HK-2 (cell line): ENCODE measurements at regions not wholly inside any gene's neighbourhood (a gene's known extent, or its start where the extent isn't known, plus 50 kb on each side); places are given as distances from the start of the nearest gene placed in this dataset.
"Not testable (repeated sequence)": the region's sequence is repeated elsewhere in the genome, so short reads cannot be mapped to it uniquely, and the experiment has no call there.

Experiments
- DNase-seq: peaks from one replicate; pipeline ENCODE4 v3.0.0-alpha.2; 2018; ENCODE audit not compliant: unreplicated experiment

DNA sequence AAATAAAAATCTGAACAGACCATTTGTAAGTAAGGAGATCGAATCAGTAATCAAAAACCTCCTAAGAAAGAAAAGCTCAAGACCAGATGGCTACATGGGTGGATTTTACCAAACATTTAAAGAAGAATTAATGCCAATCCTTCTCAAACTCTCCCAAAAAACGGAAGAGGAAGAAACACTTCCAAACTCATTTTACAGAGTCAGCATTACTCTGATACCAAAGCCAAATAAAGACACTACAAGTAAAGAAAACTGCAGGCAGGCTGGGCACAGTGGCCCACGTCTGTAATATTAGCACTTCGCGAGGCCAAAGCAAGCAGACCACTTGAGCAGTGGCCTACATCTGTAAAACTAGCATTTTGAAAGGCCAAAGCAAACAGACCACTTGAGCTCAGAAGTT lies 159.8 kb downstream of the DPY19L2 start:
- no peak for DNase-seq

DNA sequence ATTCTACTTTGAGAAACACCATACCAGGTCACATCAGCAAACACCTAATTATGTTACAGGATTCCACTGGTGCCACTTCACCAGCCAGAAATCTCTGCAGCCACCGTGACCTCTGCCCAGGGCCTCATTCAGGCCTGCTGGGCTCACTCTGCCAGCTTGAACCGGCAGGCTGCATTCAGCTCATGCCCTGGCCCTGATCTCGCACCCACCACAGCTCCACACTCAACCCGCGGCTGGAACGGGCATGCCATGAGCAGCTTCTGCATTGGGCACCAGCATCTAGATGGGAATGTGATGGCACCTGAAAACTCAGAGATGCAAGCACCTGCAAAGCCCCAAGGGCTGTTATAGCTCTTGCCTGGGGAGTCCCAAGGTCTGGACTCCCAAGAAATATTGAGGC lies 168.7 kb downstream of the DPY19L2 start:
- no peak for DNase-seq

DNA sequence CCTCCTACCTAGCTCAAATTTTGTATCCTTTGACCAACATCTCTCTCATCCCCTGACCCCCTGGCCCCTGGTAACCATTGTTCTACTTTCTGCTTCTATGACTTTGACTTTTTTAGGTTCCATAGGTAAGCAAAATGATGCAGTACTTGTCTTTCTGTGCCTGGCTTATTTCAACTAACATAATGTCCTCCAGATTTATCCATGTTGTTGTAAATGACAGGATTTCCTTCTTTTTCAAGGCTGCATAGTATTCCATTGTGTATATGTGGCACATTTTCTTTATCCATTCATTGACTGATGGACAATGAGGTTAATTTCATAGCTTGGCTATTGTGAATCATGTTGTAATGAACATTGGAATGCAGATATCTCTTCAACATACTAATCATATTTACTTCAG lies 170.1 kb downstream of the DPY19L2 start:
- no peak for DNase-seq

GRCh38 chr12:63496654-63497053 lies 171.6 kb downstream of the DPY19L2 start:
- no peak for DNase-seq

DNA sequence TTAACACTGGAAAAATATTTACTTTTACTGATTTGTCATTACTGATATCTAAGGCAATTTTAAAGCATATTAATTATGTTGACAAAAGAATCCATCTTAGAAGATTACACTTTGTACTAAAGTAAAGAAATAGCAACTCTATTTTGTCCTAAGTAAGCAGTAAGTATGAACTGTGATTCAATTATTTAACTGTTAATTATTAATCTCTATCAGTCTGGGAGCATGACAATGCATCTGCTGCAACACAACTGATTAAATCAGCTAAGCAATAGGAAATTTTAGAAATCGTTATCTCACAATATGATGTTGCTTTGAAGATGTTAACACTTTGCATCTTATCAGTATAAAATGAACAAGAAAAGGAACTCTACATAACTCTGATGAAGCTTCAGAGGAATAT lies 172.3 kb downstream of the DPY19L2 start:
- no peak for DNase-seq

DNA sequence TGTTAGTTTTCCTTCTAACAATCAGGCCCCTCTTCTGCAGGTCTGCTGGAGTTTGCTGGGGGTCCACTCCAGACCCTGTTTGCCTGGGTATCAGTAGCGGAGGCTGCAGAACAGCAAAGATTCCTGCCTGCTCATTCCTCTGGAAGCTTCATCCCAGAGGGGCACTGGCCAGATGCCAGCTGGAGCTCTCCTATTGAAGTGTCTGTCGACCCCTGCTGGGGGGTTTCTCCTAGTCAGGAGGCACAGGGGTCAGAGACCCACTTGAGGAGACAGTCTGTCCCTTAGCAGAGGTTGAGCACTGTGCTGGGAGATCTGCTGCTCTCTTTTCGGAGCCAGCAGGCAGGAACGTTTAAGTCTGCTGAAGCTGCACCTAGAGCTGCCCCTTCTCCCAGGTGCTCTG lies 174.9 kb downstream of the DPY19L2 start:
- not testable (repeated sequence) for DNase-seq

- no peak for DNase-seq
Measured at GRCh38 chr12:63480186-63480585, 188.1 kb downstream of the DPY19L2 start.

DNA sequence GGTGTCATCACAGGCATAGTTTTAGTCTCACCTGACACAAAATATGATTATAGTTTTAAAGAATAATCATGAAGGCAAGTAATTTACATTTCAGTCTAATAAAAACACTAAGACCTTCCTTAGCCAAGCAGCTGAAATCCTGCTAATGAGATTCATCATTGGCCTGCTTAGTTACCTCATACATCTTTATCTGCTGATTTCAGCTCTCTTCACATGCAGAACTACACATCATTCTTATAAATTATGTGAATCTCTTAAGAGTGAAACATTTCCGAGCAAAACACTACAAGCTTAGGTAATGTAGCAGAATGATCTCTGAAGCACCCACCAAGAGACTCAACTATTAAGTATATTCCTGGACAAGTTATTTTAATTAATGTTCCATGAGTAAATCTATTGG lies 198.1 kb downstream of the DPY19L2 start:
- DNase-seq: no peak

DNA sequence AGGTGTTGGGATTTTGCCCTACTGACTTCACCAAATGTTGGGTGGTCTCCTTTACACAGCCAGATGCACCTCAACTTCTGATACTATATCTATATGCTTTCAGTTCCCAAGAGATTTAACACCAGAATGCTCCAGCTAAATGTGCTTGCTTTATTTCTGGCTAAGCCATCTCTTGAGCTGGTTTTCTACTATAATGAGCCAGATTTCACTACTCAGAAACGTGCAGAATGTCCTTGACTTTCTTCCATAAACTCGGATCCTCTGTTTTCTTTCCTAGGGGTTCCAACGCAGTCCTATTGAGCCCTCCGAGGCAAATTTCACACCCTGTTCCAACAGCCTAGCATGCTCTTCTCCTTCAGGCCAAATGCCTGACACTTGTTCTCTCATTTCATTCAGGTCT lies 200.3 kb downstream of the DPY19L2 start:
- no peak for DNase-seq

GRCh38 chr12:63457857-63458256 lies 210.4 kb downstream of the DPY19L2 start:
- DNase-seq: no peak

GRCh38 chr12:63457428-63457827 lies 210.9 kb downstream of the DPY19L2 start:
- no peak for DNase-seq

DNA sequence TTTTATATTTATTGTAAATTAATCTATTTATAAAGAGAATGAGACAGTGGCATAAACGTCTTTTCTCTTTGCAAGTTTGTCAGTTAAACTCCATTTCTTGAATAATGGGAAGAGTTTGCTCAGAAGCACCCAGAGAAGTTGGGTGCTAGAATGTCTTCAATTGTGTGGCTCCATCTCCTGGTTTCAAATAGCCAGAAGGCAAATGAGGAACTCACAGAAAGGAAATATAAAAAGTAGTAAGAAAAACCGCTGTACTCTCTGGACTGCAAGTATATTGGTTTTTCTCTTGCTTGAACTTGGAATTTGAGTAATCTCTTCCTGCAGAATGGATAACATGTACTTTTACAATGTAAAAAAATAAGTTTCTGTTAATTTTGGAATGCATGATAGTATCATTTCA lies 217.5 kb downstream of the DPY19L2 start:
- no peak for DNase-seq

- DNase-seq: no peak
Measured at GRCh38 chr12:63450334-63450733, 218.0 kb downstream of the DPY19L2 start.

DNA sequence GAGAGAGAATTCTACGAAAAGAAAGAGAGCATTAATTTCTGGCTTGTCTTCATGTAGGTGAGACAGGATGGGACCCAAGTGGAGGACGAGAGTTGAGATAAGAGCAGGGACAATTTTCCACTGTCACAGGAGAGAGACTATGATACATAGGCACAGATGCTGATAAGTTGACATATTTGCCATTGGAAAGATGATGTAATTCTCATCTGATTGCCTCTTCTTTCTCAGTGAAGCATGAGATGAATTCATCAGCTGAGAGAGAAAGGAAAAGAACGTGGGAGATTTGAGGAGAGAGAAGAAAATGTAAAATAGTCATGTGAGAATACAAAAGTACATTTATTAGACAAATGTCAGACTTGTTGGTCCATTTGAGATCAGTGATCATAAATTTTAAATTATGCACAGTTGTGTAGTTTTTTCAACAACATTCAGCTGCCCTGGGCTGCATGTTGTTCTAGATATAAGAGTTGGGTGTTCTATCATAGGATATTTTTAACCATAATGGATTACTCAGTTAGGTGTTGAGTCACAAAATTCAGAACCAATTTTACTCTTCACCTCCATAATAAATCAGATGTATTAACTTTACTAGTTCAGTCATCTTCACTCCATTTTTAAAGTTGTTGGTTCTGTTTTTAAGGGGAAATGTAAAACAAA lies 222.9 kb downstream of the DPY19L2 start:
- no peak for DNase-seq

- DNase-seq: no peak
Measured at GRCh38 chr12:63440048-63440447, 228.2 kb downstream of the DPY19L2 start.

- not testable (repeated sequence) for DNase-seq
Measured at GRCh38 chr12:63434384-63434783, 233.9 kb downstream of the DPY19L2 start.

GRCh38 chr12:63427969-63428368 lies 240.3 kb downstream of the DPY19L2 start:
- DNase-seq: not testable (repeated sequence)

- not testable (repeated sequence) for DNase-seq
Measured at GRCh38 chr12:63427029-63427428, 241.3 kb downstream of the DPY19L2 start.

GRCh38 chr12:63424671-63425070 lies 243.6 kb downstream of the DPY19L2 start:
- no peak for DNase-seq

GRCh38 chr12:63423839-63424238 lies 244.5 kb downstream of the DPY19L2 start:
- DNase-seq: no peak

GRCh38 chr12:63420206-63420644 lies 248.1 kb downstream of the DPY19L2 start:
- DNase-seq: peak; percentile 41

GRCh38 chr12:63419154-63419553 lies 249.1 kb downstream of the DPY19L2 start:
- DNase-seq: peak; percentile 14

- no peak for DNase-seq
Measured at GRCh38 chr12:63416788-63417187, 251.5 kb downstream of the DPY19L2 start.

- DNase-seq: no peak
Measured at GRCh38 chr12:63415357-63415756, 252.9 kb downstream of the DPY19L2 start.
